ENCODE measurements at regions not wholly inside any gene's neighbourhood (a gene's known extent, or its start where the extent isn't known, plus 50 kb on each side); places are given as distances from the start of the nearest gene placed in this dataset.

DNA sequence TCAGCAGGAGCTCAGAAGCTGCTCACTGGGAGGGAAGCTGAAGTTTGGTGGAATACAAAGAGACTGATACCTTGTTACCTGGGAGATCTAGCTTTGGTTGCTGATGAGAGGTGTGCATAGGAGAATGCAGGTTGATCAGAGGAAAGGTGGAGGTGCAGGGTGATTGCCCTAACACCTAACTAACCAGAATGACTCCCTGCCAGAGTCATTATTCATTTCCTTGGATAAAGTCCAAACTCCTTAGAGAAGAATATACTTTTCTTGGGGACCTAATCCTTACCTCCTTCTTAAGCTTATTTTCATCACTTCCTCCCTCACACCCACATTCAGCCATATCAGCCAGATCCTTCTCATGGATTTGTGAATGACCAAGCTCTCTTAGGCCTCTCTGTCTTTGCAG, 814.2 kb upstream of the TENM4 start:
- FAIRE-seq (no peak), DNase-seq (ENCODE audit: low read depth in 1 of 2, low spot score in 2 of 2) (no peak)
- Histone ChIP-seq H2BK20ac (ENCODE audit: low read length) (no peak overlapping the region), H3K27me3 (replicated peaks in 1 of 4; ENCODE audit: control insufficient read depth in 3 of 4, extremely low read depth in 1 of 4, insufficient read depth in 3 of 4, low read length in 3 of 4) (no peaks in the 10 kb centered on the region), H2BK5ac (ENCODE audit: low read depth, low read length) (no peak overlapping the region), H2AK5ac (ENCODE audit: low read depth, low read length) (no peak overlapping the region), H4K5ac (ENCODE audit: insufficient read length, low read depth, low read length) (no peak overlapping the region), H3K79me1 (ENCODE audit: low read depth, low read length) (no peaks in the 10 kb centered on the region), H4K20me1 (replicated peaks in 1 of 2; ENCODE audit: control insufficient read depth in 1 of 2, insufficient read depth in 2 of 2, low read length in 2 of 2) (no peaks in the 10 kb centered on the region), H3K4me2 (ENCODE audit: insufficient read depth in 1 of 2, low read depth in 2 of 2, low read length in 2 of 2) (no peak overlapping the region), H2BK120ac (replicated peaks; ENCODE audit: low read depth, low read length) (no peak overlapping the region), H3K4ac (replicated peaks; ENCODE audit: insufficient read length, low read depth, low read length) (no peak overlapping the region), H3K23me2 (ENCODE audit: low read depth, low read length) (peaks cover 2% of the 10 kb centered on the region; the same call in 1 of the 2 replicates), H2BK12ac (ENCODE audit: low read depth, low read length) (no peak overlapping the region), H4K91ac (replicated peaks; ENCODE audit: insufficient read length, low read length) (no peak overlapping the region), H3K4me3 (ENCODE audit: extremely low read depth in 1 of 4, insufficient read depth in 2 of 4, low read depth in 3 of 4, low read length in 4 of 4) (no peak overlapping the region), H3K14ac (ENCODE audit: insufficient read length) (no peak overlapping the region), H3K9me3 (ENCODE audit: insufficient read depth in 2 of 2, low read depth in 1 of 2, low read length in 1 of 2) (peaks cover 0 to 2% of the 10 kb centered on the region in 2 experiments; a peak in 1 of 4 replicates), H3K27ac (ENCODE audit: low read depth, low read length) (no peak overlapping the region), H3K79me2 (ENCODE audit: control insufficient read depth in 1 of 2, insufficient read depth in 2 of 2, low read length in 2 of 2) (no peaks in the 10 kb centered on the region), H3K56ac (replicated peaks; ENCODE audit: insufficient read length, low read depth, low read length) (no peak overlapping the region), H3K18ac (ENCODE audit: extremely low read depth, low read length) (no peak overlapping the region), H2BK15ac (ENCODE audit: low read length) (peak overlapping the region; percentile 29; the same call in 1 of the 2 replicates), H2AFZ (ENCODE audit: low read length) (no peak overlapping the region), H3K9ac (replicated peaks in 1 of 4; ENCODE audit: extremely low read depth in 1 of 4, low read depth in 3 of 4, low read length in 3 of 4) (no peak overlapping the region), H3K36me3 (ENCODE audit: control insufficient read depth in 2 of 4, insufficient read depth in 4 of 4, low read length in 3 of 4) (no peaks in the 10 kb centered on the region; a peak in 1 of 8 replicates), H3K4me1 (replicated peaks in 1 of 4; ENCODE audit: control insufficient read depth in 3 of 4, insufficient read depth in 4 of 4, low read length in 3 of 4) (no peaks in the 10 kb centered on the region), H4K8ac (ENCODE audit: extremely low read depth, insufficient read depth, low read length) (no peak overlapping the region), H3K23ac (ENCODE audit: insufficient read length) (no peak overlapping the region)
- POLR2A ChIA-PET (ENCODE audit: partially characterized antibody), result no interaction called here
- CTCF ChIA-PET (ENCODE audit: partially characterized antibody), result interaction anchor here (0.7 to 1.1 kb wide), 2 partner anchors 36 to 94 kb away, joined by 3 read pairs; no protein-coding TSS in a partner anchor
- no peak for TF ChIP-seq CEBPB (IDR thresholded peaks at IDR 0.05; ENCODE audit: low read depth, low read length)
- no peak for TF ChIP-seq RBBP5 (IDR thresholded peaks at IDR 0.05; ENCODE audit: borderline replicate concordance, low read depth, low read length)
- no peak for TF ChIP-seq CBX5 (IDR thresholded peaks at IDR 0.05; ENCODE audit: low read depth, low read length)

Data from H1 (cell line).